Femur (tissue), 1 donor: ENCODE measurements at regions not wholly inside any gene's neighbourhood (a gene's known extent, or its start where the extent isn't known, plus 50 kb on each side); places are given as distances from the start of the nearest gene placed in this dataset.

Experiments used
- DNase-seq: peaks from one replicate; pipeline ENCODE4 v3.0.0-alpha.2; 2017

GRCh38 chr16:13394488-13394887, 493.1 kb downstream of the SHISA9 start:
- DNase-seq: no peak

DNA sequence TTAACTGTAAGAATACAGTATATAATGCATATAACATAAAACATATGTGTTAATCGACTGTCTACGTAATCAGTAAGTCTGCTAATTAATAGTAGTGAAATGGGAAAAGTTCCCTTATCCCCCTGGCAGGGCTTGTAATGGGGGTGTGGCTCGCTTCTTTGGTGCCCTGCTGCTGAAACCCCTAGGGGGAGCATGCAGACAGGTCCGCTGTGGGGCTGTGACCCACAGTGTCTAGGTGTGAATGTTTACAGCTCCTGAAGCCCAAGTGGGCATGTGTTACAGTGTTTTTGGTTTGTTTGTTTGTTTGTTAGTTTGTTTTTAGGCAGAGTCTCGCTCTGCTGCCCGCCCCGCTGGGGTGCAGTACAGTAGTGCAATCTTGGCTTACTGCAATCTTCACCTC, 495.7 kb downstream of the SHISA9 start:
- no peak for DNase-seq

GRCh38 chr16:13401641-13402040, 500.2 kb downstream of the SHISA9 start:
- DNase-seq: no peak

DNA sequence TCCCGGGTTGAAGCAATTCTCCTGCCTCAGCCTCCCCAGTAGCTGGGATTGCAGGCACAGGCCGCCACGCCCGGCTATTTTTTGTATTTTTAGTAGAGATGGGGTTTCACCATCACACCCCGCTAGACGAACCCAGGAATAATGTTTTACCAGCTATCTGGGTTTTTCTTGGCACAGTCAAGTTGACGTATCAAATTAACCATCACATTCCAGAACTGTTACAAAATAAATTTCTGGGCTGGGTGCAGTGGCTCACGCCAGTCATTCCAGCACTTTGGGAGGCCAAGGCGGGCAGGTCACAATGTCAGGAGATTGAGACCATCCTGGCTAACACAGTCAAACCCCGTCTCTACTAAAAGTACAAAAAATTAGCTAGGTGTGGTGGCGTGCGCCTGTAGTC, 501.2 kb downstream of the SHISA9 start:
- no peak for DNase-seq

DNA sequence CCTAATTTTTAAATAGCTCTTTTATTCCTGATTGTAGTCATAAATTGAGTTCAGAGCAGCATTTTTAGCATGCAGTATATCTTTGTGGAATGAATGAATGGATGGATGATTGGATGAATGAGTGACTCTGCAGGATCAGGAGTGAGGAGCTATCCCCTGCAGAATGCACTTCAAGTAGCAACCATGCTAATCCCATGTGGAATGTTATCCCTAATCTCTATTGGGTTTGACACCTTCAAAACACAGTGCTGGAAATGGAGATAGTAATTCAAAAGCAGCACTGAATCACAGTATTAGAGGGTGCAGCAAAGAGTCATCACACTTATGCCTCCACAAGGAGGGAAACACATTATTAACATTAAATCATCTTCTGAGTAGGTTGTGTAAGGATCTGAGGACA, 501.9 kb downstream of the SHISA9 start:
- no peak for DNase-seq

- no peak for DNase-seq
Measured at GRCh38 chr16:13414154-13414553, 505.8 kb upstream of the ERCC4 start.

DNA sequence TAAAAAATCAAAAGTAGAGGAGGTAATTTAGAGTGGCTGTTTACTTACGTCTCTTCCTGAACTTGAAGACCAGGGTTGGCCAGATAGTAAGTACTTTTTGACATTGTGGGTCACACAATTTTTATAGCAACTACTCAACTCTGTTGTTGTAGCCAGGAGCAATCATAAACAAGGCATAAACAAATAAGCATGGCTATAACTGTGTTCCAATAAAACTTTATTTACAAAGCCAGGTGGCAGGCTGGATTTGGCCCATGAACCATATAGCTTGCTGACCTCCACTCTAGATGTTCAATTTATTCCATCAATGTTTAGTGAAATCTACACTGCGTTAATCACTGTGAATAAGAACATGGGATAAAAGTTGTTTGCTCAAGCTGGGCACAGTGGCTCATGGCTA, 500.4 kb upstream of the ERCC4 start:
- DNase-seq: no peak

- no peak for DNase-seq
Measured at GRCh38 chr16:13421726-13422125, 498.2 kb upstream of the ERCC4 start.

DNA sequence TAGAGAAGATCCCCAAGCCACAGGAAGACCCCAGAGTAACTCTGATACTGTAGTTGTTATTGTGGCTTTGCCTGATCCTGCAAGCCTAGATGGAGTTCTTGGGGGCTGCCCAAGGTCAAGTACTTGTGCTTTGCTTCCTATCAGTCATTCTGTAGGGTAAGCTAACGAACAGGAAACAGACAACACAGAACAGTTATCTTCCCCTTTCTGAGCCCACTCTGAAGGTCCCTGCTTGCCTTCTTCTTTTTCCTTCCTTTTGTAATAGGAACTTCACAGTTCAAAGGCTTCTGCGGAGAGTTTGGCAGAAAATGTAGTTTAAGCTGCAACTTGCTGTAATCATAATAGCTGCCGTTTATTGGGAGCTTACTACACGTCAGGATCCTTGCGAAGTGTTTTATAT, 494.1 kb upstream of the ERCC4 start:
- DNase-seq: no peak

DNA sequence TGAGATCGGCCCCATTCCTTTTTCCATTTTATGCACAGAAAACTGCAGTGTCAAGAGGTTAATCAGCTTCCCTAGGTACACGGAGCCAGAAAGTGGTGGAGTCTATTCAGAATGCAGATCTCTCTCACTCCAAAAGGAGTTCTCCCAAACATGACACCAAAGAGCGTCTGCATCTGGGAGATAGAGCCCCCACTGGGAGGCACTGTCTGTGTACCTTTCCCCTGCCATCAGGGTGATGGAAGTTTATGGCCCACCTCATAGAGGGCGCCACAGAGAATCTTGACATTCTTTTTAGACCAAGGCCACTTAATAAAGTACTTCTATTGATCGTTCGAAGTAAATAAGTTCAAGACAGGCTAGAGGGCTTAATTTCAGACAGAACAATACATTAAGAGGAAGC, 493.7 kb upstream of the ERCC4 start:
- DNase-seq: no peak

DNA sequence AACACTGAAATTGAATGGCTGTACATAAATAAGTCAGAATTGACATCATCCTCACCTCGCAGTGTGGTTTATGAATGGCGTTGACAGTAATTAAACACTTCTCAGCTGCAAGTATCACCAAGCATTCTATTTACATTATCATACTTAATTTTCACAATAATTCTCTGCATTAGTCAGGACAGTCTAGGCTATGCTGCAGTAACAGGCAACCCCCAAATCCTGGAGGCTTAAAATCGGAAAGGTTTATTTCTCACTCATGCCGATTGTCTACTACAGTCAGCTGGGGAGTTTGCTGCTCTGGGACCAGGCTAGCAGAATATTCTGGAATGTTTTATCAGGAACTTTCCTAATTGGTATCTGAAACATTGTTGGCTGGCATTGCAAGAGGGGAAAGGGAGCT, 493.2 kb upstream of the ERCC4 start:
- no peak for DNase-seq

DNA sequence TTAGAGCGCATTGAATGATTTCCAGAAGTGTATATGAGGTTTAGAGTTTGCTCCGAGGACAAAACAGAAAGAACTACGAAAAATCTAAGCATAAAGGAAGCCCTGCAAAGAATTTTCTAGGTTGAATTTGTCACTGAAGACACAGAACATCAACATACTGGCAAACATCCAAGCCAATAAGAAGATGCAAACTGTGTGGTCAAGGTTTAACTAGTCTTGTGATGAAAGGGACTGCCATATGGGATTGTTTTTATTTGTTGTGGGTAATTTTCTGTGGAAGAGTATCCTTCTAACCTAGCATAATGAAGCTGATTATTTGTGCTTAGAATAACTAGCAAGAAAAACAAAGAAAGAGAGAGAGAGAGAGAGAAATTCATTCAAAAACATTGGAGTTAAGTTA, 492.0 kb upstream of the ERCC4 start:
- no peak for DNase-seq

DNA sequence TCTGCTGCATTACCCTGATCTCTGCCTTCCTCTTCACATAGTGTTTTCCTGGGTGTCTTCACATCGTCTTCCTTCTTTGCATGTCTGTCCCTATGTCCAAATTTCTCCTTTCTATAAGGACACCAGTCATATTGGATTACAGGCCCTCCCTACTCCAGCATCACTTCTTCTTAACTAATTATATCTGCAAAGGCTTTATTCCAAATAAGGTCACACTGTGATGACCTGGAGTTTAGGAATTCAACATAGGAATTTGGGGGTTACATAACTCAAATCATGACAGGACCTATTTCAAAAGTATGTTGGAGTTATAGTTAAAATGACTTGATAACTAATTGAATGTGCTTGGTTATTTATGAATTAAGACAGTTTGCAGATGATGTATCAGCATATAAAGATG, 490.5 kb upstream of the ERCC4 start:
- DNase-seq: no peak

- DNase-seq: no peak
Measured at GRCh38 chr16:13435415-13435814, 484.5 kb upstream of the ERCC4 start.

DNA sequence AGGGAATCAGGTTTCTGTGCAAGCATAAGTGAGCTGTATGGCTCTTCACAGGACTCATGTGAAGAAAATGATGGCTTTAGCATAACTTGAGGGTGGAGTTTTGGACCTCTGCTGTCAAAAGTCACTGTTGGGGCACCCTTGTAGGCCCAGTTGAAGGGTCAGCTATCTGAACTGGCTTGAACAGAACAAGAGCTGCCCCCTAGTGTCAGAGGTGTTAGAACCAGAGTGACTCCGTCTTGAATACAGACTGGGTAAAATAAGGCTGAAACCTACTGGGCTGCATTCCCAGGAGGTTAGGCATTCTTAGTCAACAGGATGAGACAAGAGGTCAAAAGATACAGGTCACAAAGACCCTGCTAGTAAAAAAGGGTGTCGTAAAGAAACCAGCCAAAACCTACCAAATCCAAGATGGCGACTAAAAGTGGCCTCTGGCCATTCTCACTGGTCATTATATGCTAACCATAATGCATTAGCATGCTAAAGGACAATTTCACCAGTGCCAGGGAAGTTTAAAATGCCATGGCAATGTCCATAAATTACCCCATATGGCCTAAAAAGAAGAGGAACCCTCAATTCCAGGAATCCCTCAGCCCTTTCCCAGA, 484.0 kb upstream of the ERCC4 start:
- DNase-seq: no peak

DNA sequence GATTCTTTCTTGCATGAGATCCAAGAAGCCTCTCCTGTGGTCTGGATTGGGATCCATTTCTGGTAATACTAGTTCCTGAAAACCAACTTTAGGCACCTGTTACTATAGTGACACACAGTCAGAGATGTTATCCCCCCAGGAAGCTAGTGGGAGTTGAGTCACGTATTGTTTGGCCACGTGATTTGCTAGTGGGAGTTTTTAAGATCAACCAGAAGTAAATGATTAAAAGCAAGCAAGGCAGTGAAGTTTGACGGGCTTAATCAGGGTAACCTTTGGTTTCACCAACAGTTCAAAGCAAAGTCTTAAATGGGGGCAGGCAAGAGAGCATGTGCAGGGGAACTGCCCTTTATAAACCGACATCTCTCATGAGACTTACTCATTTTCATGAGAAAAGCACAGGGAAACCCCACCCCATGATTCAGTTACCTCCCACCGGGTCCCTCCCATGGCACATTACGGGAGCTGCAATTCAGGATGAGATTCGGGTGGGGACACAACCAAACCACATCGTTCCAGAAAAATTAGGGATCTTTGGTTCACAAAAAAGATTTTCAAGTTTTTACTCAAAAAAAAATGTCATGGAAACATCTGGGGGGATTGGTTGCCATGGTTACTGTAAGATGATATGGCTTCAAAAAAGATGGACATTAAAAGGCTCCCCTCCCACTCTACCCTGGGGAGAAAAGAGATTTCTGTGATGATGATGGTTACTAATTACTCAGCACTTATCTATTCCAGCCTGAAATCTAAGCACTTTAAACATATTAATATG, 483.1 kb upstream of the ERCC4 start:
- no peak for DNase-seq

DNA sequence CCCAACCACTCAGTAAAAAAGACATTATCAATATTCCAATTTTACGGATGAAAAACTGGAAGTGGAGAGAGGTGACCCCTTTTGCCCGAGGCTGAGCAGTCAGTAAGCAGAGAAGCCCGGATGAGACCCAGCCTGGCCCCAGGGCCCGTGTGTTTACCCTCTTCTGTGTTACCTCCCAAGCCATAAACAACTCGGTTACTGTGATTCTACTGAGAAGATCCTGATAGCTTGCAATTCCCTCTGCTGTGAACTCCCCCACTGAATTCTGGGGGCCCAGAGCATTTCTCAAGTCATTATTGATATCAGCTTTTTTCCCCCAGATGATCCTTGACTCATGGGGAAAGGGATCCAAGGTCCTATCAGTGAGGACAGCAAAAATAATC, 482.6 kb upstream of the ERCC4 start:
- no peak for DNase-seq

DNA sequence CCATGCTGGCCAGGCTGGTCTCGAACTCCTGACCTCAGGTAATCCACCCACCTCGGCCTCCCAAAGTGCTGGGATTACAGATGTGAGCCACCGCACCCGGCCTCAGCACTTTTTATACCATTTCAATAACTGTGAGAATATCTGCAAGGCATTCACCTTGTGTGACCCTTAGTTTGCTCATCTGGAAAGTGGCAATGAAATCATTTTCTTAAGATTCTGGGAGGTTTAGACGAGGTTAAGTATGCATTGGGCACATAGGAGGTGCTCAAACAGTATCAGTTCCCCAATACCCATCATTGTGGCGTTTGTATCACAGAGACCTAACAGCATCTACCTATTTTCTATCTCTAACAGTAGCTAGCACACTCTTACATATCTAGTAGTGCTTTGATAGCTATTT, 481.9 kb upstream of the ERCC4 start:
- no peak for DNase-seq

GRCh38 chr16:13439766-13440165, 480.2 kb upstream of the ERCC4 start:
- DNase-seq: no peak

DNA sequence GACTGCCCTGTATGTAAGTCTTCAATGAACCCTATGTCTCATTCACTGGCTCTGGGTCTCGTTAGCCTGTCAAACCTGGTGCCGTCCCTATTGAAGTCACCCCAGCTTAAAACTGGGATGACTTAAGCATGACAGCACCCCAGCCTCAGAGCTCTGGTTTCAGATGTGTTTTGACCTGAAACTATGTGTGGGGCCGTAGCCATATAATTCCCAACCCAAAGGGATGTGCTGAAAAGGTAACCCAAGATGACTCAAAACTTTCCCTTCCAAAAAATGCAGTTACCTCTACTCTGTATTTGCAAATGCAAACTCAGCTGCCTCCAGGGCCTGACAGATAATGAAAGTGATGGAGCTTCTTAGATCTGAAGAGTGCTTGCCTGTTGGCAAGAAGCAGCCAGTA, 478.3 kb upstream of the ERCC4 start:
- no peak for DNase-seq

DNA sequence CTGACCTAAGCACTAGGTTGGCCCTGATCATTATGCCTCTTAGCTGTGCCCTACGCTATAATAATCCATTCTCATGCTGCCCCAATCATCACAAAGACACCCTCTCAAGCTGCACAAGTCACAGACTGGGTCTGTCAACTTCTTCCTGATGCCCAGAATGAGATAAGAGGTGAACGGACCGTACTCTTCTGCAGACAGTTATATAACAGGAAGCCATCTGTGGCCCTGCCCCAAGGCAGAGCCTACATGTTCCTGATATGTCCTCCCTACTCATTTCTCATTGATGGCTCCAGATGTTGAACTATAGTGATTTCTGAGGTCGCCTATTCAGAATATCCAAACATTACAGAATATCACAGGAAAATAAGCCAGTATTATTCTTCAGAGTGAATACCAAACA, 471.6 kb upstream of the ERCC4 start:
- DNase-seq: no peak

GRCh38 chr16:13453325-13453724, 466.6 kb upstream of the ERCC4 start:
- no peak for DNase-seq

- DNase-seq: no peak
Measured at GRCh38 chr16:13453938-13454553, 465.9 kb upstream of the ERCC4 start.

GRCh38 chr16:13463619-13464018, 456.3 kb upstream of the ERCC4 start:
- DNase-seq: no peak

DNA sequence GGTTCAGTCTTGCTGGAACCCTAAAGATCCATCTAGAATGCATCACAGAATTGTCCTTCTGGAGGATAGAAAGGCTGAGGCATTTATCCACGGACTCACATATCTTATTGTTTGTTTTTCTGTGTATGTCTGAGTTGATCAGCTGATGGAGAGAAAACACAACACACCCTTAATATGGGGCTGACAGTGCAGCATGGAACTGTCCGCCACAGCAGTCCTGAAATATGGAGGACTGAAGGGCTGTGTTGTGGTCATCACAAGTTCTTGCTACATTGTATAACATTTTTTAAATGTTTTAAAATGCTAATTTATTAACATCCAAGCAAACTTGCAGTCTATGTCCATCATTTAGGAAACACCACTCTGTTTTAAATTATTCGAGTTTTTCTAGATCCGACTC, 448.9 kb upstream of the ERCC4 start:
- no peak for DNase-seq
